ENCODE measurements at regions not wholly inside any gene's neighbourhood (a gene's known extent, or its start where the extent isn't known, plus 50 kb on each side); places are given as distances from the start of the nearest gene placed in this dataset.

DNA sequence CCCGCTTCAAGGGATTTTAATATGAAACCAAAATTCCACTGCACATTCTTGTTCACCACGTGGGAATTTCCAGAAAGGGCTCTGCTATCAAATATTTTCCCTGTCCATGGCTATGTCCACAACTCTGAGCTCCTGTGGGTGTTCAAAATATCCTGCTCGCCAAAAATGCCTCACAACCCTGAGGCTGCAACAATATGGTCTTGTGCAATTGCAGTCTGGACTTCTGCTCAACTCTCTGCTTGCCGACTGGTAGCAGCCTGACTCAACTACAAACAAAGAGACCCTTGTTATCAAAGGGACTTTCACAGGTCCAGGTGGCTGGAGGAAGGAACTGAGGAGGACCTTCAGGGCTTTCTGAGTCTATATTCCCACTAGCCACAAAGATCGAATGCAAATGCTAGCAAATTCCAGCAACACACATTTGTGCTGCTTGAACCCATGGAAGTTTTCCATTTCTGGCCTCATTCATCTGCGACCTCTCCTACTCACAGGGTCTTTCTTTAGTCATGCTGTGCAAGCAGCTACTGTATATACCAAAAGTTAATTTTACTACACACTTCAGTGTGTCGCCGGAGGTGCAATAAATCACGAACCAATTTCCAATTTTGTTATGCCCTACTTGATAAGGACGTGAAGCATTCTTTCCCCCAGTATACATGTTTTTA is 169.2 kb upstream of the SLC30A5 start:
- TF ChIP-seq CTCF (IDR thresholded peaks at IDR 0.05; ENCODE audit: low read length) (no peak), EZH2 (IDR thresholded peaks at IDR 0.05; ENCODE audit: borderline replicate concordance, low read length) (no peak)
